ENCODE measurements at regions not wholly inside any gene's neighbourhood (a gene's known extent, or its start where the extent isn't known, plus 50 kb on each side); places are given as distances from the start of the nearest gene placed in this dataset.
A peak's percentile ranks its signal among the peaks of the same experiment; 100 is the strongest.

- TF ChIP-seq DMTF1 (CRISPR knock-in tag; IDR thresholded peaks at IDR 0.05) (no peak), ZNF143 (CRISPR knock-in tag; IDR thresholded peaks at IDR 0.05) (no peak), ZNF382 (CRISPR knock-in tag; IDR thresholded peaks at IDR 0.05; ENCODE audit: borderline replicate concordance) (no peak), ZNF407 (CRISPR knock-in tag; IDR thresholded peaks at IDR 0.05; ENCODE audit: not compliant biosample characterization) (no peak), PITX1 (CRISPR knock-in tag; IDR thresholded peaks at IDR 0.05) (peak; percentile 89), KDM1A (CRISPR knock-in tag; IDR thresholded peaks at IDR 0.05) (peak; percentile 53; the same call in 1 of the 2 replicates), NCOA1 (CRISPR knock-in tag; IDR thresholded peaks at IDR 0.05) (peak; percentile 75; the same call in 1 of the 2 replicates), RXRA (CRISPR knock-in tag; IDR thresholded peaks at IDR 0.05) (no peak), ZNF644 (CRISPR knock-in tag; IDR thresholded peaks at IDR 0.05; ENCODE audit: low read depth) (peak; percentile 100), ZGPAT (CRISPR knock-in tag; IDR thresholded peaks at IDR 0.05) (peak; percentile 97), ZUFSP (CRISPR knock-in tag; IDR thresholded peaks at IDR 0.05; ENCODE audit: borderline replicate concordance) (no peak), ZNF598 (CRISPR knock-in tag; IDR thresholded peaks at IDR 0.05; ENCODE audit: borderline replicate concordance) (no peak), ZNF652 (CRISPR knock-in tag; IDR thresholded peaks at IDR 0.05; ENCODE audit: borderline replicate concordance, low read depth) (peak; percentile 69; the same call in 1 of the 2 replicates), KDM5B (CRISPR knock-in tag; IDR thresholded peaks at IDR 0.05; ENCODE audit: borderline replicate concordance) (no peak), ZNF839 (CRISPR knock-in tag; IDR thresholded peaks at IDR 0.05; ENCODE audit: borderline replicate concordance) (no peak), POLR2G (IDR thresholded peaks at IDR 0.05; ENCODE audit: low read depth, low read length) (no peak)
Observed at GRCh38 chr14:37791384-37792036, 196.1 kb downstream of the TTC6 start (continued).
